ENCODE measurements at regions not wholly inside any gene's neighbourhood (a gene's known extent, or its start where the extent isn't known, plus 50 kb on each side); places are given as distances from the start of the nearest gene placed in this dataset.

GRCh38 chr6:81172056-81172740, 580.3 kb downstream of the TENT5A start:
- Histone ChIP-seq H3K9ac (ENCODE audit: low read depth in 1 of 2, low read length in 2 of 2) (no peak overlapping the region), H3K36me3 (ENCODE audit: control insufficient read depth in 4 of 4, insufficient read depth in 3 of 4, low read depth in 1 of 4, low read length in 3 of 4) (no peaks in the 10 kb centered on the region), H3K27ac (ENCODE audit: low read depth in 1 of 2, low read length in 2 of 2) (no peak overlapping the region), H3K4me3 (ENCODE audit: low read depth in 1 of 3, low read length in 3 of 3) (no peak overlapping the region), H3K27me3 (ENCODE audit: control insufficient read depth in 4 of 4, insufficient read depth in 4 of 4, low read length in 3 of 4) (no peaks in the 10 kb centered on the region), H3K4me1 (ENCODE audit: control insufficient read depth in 4 of 4, insufficient read depth in 4 of 4, low read length in 3 of 4) (no peaks in the 10 kb centered on the region), H3K9me3 (ENCODE audit: control insufficient read depth in 4 of 4, low read length in 3 of 4) (no peaks in the 10 kb centered on the region)
- 74% methylated on average over 4 of the region's 4 CpGs for WGBS
- DNase-seq (ENCODE audit: low spot score), result no peak
- peak; percentile 11 for TF ChIP-seq NR2F2 (IDR thresholded peaks at IDR 0.05)
- no peak for TF ChIP-seq YY1 (IDR thresholded peaks at IDR 0.05)
- TF ChIP-seq EGR1 (IDR thresholded peaks at IDR 0.05; ENCODE audit: low read depth in 2 of 2), result no peak
- no peak for TF ChIP-seq RXRA (IDR thresholded peaks at IDR 0.05)

- Histone ChIP-seq H3K27ac (ENCODE audit: low read depth in 1 of 2, low read length in 2 of 2) (no peak overlapping the region), H3K4me1 (ENCODE audit: control insufficient read depth in 4 of 4, insufficient read depth in 4 of 4, low read length in 3 of 4) (no peaks in the 10 kb centered on the region), H3K9ac (ENCODE audit: low read depth in 1 of 2, low read length in 2 of 2) (no peak overlapping the region), H3K9me3 (ENCODE audit: control insufficient read depth in 4 of 4, low read length in 3 of 4) (no peaks in the 10 kb centered on the region), H3K27me3 (ENCODE audit: control insufficient read depth in 4 of 4, insufficient read depth in 4 of 4, low read length in 3 of 4) (no peaks in the 10 kb centered on the region), H3K4me3 (ENCODE audit: low read depth in 1 of 3, low read length in 3 of 3) (no peak overlapping the region), H3K36me3 (ENCODE audit: control insufficient read depth in 4 of 4, insufficient read depth in 3 of 4, low read depth in 1 of 4, low read length in 3 of 4) (no peaks in the 10 kb centered on the region)
- TF ChIP-seq FOXA2 (IDR thresholded peaks at IDR 0.05) (no peak), JUND (IDR thresholded peaks at IDR 0.05) (no peak), HNF4A (conservative IDR thresholded peaks at IDR 0.05) (no peak), YY1 (IDR thresholded peaks at IDR 0.05) (no peak), MAX (IDR thresholded peaks at IDR 0.05) (no peak), FOXA1 (IDR thresholded peaks at IDR 0.05) (no peak), ZBTB33 (IDR thresholded peaks at IDR 0.05) (no peak), EGR1 (IDR thresholded peaks at IDR 0.05; ENCODE audit: low read depth in 2 of 2) (no peak)
- no peak for DNase-seq (ENCODE audit: low spot score)
- WGBS, result 66% methylated on average over 2 of the region's 2 CpGs
These were observed 583.3 kb downstream of the TENT5A start for GRCh38 chr6:81169166-81169565.

GRCh38 chr6:81166770-81167169, 585.7 kb downstream of the TENT5A start:
- H3K4me1 ChIP-seq (ENCODE audit: control insufficient read depth in 4 of 4, insufficient read depth in 4 of 4, low read length in 3 of 4), result no peaks in the 10 kb centered on the region
- no peak overlapping the region for H3K4me3 ChIP-seq (ENCODE audit: low read depth in 1 of 3, low read length in 3 of 3)
- DNase-seq (ENCODE audit: low spot score), result no peak
- no peaks in the 10 kb centered on the region for H3K36me3 ChIP-seq (ENCODE audit: control insufficient read depth in 4 of 4, insufficient read depth in 3 of 4, low read depth in 1 of 4, low read length in 3 of 4)
- H3K9ac ChIP-seq (ENCODE audit: low read depth in 1 of 2, low read length in 2 of 2), result no peak overlapping the region
- H3K27me3 ChIP-seq (ENCODE audit: control insufficient read depth in 4 of 4, insufficient read depth in 4 of 4, low read length in 3 of 4), result no peaks in the 10 kb centered on the region
- H3K9me3 ChIP-seq (ENCODE audit: control insufficient read depth in 4 of 4, low read length in 3 of 4), result no peaks in the 10 kb centered on the region
- H3K27ac ChIP-seq (ENCODE audit: low read depth in 1 of 2, low read length in 2 of 2), result no peak overlapping the region
- no peak for TF ChIP-seq JUND (IDR thresholded peaks at IDR 0.05)
- TF ChIP-seq SP1 (IDR thresholded peaks at IDR 0.05), result no peak
- no peak for TF ChIP-seq HNF4G (IDR thresholded peaks at IDR 0.05)
- TF ChIP-seq, protein P1, sequence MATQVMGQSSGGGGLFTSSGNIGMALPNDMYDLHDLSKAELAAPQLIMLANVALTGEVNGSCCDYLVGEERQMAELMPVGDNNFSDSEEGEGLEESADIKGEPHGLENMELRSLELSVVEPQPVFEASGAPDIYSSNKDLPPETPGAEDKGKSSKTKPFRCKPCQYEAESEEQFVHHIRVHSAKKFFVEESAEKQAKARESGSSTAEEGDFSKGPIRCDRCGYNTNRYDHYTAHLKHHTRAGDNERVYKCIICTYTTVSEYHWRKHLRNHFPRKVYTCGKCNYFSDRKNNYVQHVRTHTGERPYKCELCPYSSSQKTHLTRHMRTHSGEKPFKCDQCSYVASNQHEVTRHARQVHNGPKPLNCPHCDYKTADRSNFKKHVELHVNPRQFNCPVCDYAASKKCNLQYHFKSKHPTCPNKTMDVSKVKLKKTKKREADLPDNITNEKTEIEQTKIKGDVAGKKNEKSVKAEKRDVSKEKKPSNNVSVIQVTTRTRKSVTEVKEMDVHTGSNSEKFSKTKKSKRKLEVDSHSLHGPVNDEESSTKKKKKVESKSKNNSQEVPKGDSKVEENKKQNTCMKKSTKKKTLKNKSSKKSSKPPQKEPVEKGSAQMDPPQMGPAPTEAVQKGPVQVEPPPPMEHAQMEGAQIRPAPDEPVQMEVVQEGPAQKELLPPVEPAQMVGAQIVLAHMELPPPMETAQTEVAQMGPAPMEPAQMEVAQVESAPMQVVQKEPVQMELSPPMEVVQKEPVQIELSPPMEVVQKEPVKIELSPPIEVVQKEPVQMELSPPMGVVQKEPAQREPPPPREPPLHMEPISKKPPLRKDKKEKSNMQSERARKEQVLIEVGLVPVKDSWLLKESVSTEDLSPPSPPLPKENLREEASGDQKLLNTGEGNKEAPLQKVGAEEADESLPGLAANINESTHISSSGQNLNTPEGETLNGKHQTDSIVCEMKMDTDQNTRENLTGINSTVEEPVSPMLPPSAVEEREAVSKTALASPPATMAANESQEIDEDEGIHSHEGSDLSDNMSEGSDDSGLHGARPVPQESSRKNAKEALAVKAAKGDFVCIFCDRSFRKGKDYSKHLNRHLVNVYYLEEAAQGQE (IDR thresholded peaks at IDR 0.05), result no peak
- TF ChIP-seq YY1 (IDR thresholded peaks at IDR 0.05), result no peak
- TF ChIP-seq RXRA (IDR thresholded peaks at IDR 0.05), result no peak
- no peak for TF ChIP-seq RAD21 (IDR thresholded peaks at IDR 0.05)
- no peak for TF ChIP-seq CTCF (IDR thresholded peaks at IDR 0.05; ENCODE audit: low read depth, low read length, missing input control)
- no peak for TF ChIP-seq ATF3 (IDR thresholded peaks at IDR 0.05)
- no peak for TF ChIP-seq ZBTB33 (IDR thresholded peaks at IDR 0.05)
- TF ChIP-seq FOXA1 (IDR thresholded peaks at IDR 0.05), result no peak
- TF ChIP-seq FOXA2 (IDR thresholded peaks at IDR 0.05), result no peak
- TF ChIP-seq NR2F2 (IDR thresholded peaks at IDR 0.05), result no peak
- no peak for TF ChIP-seq HNF4A (conservative IDR thresholded peaks at IDR 0.05)
- TF ChIP-seq EGR1 (IDR thresholded peaks at IDR 0.05; ENCODE audit: low read depth in 2 of 2), result no peak
- TF ChIP-seq MAX (IDR thresholded peaks at IDR 0.05), result no peak
